ENCODE measurements at regions not wholly inside any gene's neighbourhood (a gene's known extent, or its start where the extent isn't known, plus 50 kb on each side); places are given as distances from the start of the nearest gene placed in this dataset.

GRCh38 chr5:68991279-68992084 is 102.3 kb upstream of the SLC30A5 start:
- Histone ChIP-seq H3K4me1 (ENCODE audit: insufficient read depth) (no peaks in the 10 kb centered on the region), H3K27me3 (no peaks in the 10 kb centered on the region), H3K27ac (no peak overlapping the region), H3K9me3 (no peaks in the 10 kb centered on the region), H3K36me3 (no peaks in the 10 kb centered on the region), H3K4me3 (no peak overlapping the region)
- TF ChIP-seq EP300 (IDR thresholded peaks at IDR 0.05) (no peak), CTCF (IDR thresholded peaks at IDR 0.05) (no peak), POLR2A (IDR thresholded peaks at IDR 0.05) (no peak)
- 92 to 98% (median 95%) methylated on average over 1 of the region's 1 CpG for WGBS, 3 donors
- intact Hi-C loops (cut with DNase I) = no loop called here
- no peak for DNase-seq

DNA sequence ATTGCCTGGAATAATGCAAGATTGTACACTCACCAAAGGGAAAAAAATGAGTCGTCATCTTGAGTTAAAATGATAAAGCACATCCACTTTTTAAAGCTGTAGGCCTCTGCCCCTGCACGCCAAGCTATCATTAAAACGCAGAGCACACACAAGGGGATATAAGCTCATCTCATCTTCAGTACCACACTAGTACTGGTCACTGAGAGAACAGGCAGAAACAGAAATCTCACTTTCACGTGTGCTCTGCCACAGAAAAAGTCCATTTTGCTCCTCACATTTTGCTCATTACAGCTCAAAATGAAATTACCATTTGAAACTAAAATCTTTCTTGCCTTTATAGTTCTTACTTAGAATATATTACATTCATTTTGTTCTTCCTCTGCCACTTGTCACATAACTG is 99.2 kb upstream of the SLC30A5 start:
- Histone ChIP-seq H3K4me3 (no peak overlapping the region), H3K36me3 (no peaks in the 10 kb centered on the region), H3K9me3 (no peaks in the 10 kb centered on the region), H3K4me1 (ENCODE audit: insufficient read depth) (no peaks in the 10 kb centered on the region), H3K27me3 (no peaks in the 10 kb centered on the region), H3K27ac (no peak overlapping the region)
- WGBS, 3 donors = 46 to 55% (median 51%) methylated on average over 4 of the region's 4 CpGs
- intact Hi-C loops (cut with DNase I) = no loop called here
- no peak for DNase-seq
- no peak for TF ChIP-seq CTCF (IDR thresholded peaks at IDR 0.05)
- TF ChIP-seq EP300 (IDR thresholded peaks at IDR 0.05) = no peak
- TF ChIP-seq POLR2A (IDR thresholded peaks at IDR 0.05) = no peak

DNA sequence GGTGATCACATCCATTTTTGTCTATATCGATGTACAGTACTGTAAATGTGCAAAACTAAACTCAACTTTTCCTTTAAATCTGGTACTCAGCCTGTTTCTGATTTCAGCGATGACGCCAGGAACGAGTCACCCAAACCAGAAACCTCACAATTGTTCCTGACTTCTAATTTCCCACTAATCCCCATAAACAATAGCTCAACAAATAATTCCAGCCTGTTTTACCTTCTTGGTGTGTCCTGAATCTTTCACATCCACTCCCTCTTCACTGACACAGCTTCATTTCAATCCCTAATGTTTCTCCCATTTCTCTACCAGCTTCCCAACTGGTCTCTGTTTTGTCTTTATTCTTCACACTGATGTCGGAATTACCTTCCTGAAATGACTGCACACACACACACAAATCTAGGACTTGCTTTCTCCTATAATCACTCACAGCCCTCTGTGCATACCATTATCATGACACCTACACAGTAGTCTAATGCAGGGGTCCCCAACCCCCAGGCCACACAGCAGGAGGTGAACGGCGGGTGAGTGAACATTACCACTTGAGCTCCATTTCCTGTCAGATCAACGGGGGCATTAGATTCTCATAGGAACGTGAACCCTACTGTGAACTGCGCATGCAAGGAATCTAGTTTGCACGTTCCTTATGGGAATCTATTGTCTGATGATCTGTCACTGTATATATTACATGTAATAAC is 97.8 kb upstream of the SLC30A5 start:
- H3K27ac ChIP-seq = no peak overlapping the region
- intact Hi-C loops (cut with DNase I) = no loop called here
- no peaks in the 10 kb centered on the region for H3K36me3 ChIP-seq
- H3K27me3 ChIP-seq = no peaks in the 10 kb centered on the region
- TF ChIP-seq EP300 (IDR thresholded peaks at IDR 0.05) = no peak
- no peak for TF ChIP-seq POLR2A (IDR thresholded peaks at IDR 0.05)
- H3K4me3 ChIP-seq = no peak overlapping the region
- WGBS, 3 donors = 81 to 83% (median 82%) methylated on average over 11 of the region's 11 CpGs
- no peaks in the 10 kb centered on the region for H3K9me3 ChIP-seq
- no peak for DNase-seq
- no peaks in the 10 kb centered on the region for H3K4me1 ChIP-seq (ENCODE audit: insufficient read depth)

DNA sequence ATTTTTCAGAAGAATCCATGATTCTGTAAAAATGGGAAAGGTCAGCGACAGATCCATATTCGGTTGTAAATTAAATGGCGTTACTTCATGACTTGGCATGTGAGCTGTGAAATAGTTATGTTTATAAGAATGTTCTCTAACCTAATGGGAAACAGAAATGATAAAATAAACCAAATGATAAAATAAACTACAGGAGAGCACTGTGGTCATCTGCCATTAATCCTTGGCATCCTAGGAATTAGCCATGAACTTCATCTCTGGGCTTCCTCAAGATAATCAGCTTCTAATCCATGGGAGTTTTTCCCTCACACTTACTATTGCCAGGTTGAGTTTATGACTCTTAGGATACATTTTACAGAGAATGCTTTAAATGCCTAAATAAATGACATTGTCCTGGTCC is 94.6 kb upstream of the SLC30A5 start:
- Histone ChIP-seq H3K9me3 (no peaks in the 10 kb centered on the region), H3K27ac (no peak overlapping the region), H3K4me1 (ENCODE audit: insufficient read depth) (no peaks in the 10 kb centered on the region), H3K27me3 (no peaks in the 10 kb centered on the region), H3K36me3 (no peaks in the 10 kb centered on the region), H3K4me3 (no peak overlapping the region)
- 88 to 94% (median 89%) methylated on average over 3 of the region's 3 CpGs for WGBS, 3 donors
- TF ChIP-seq EP300 (IDR thresholded peaks at IDR 0.05) = no peak
- no peak for TF ChIP-seq POLR2A (IDR thresholded peaks at IDR 0.05)
- TF ChIP-seq CTCF (IDR thresholded peaks at IDR 0.05) = no peak
- intact Hi-C loops (cut with DNase I) = no loop called here
- DNase-seq = no peak

All from ovary (tissue), 7 donors.